ENCODE measurements at regions not wholly inside any gene's neighbourhood (a gene's known extent, or its start where the extent isn't known, plus 50 kb on each side); places are given as distances from the start of the nearest gene placed in this dataset.

DNA sequence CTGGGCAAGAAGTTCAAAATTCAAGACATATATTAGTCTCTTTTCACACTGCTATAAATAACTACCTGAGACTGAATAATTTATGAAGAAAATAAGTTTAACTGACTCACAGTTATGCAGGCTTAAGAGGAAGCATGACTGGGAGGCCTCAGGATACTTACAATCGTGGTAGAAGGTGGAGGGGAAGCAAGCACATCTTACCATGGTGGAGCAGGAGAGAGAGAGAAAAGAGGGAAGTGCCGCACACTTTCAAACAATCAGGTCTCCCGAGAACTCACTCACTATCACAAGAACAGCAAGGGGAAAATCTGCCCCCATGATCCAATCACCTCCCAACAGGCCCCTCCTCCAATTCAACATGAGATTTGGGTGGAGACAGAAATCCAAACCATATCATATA is 273.3 kb upstream of the RASGEF1B start:
- intact Hi-C loops (cut with micrococcal nuclease) = no loop called here
- DNase-seq (no peak), ATAC-seq (ENCODE audit: low read depth) (no peak)
- ChIA-PET POLR2A (no interaction called here), CTCF (no interaction called here)
- H3K4me1 Mint-ChIP-seq = peaks cover 15% of the 10 kb centered on the region
- H3K4me3 Mint-ChIP-seq = no peak overlapping the region
- H3K27ac Mint-ChIP-seq = no peak overlapping the region
- TF ChIP-seq, protein P1, sequence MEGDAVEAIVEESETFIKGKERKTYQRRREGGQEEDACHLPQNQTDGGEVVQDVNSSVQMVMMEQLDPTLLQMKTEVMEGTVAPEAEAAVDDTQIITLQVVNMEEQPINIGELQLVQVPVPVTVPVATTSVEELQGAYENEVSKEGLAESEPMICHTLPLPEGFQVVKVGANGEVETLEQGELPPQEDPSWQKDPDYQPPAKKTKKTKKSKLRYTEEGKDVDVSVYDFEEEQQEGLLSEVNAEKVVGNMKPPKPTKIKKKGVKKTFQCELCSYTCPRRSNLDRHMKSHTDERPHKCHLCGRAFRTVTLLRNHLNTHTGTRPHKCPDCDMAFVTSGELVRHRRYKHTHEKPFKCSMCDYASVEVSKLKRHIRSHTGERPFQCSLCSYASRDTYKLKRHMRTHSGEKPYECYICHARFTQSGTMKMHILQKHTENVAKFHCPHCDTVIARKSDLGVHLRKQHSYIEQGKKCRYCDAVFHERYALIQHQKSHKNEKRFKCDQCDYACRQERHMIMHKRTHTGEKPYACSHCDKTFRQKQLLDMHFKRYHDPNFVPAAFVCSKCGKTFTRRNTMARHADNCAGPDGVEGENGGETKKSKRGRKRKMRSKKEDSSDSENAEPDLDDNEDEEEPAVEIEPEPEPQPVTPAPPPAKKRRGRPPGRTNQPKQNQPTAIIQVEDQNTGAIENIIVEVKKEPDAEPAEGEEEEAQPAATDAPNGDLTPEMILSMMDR (IDR thresholded peaks at IDR 0.05) = no peak
- no peaks in the 10 kb centered on the region for H3K27me3 Mint-ChIP-seq
- peaks cover 4% of the 10 kb centered on the region for H3K9me3 Mint-ChIP-seq
- H3K36me3 Mint-ChIP-seq (ENCODE audit: low read depth) = no peaks in the 10 kb centered on the region

DNA sequence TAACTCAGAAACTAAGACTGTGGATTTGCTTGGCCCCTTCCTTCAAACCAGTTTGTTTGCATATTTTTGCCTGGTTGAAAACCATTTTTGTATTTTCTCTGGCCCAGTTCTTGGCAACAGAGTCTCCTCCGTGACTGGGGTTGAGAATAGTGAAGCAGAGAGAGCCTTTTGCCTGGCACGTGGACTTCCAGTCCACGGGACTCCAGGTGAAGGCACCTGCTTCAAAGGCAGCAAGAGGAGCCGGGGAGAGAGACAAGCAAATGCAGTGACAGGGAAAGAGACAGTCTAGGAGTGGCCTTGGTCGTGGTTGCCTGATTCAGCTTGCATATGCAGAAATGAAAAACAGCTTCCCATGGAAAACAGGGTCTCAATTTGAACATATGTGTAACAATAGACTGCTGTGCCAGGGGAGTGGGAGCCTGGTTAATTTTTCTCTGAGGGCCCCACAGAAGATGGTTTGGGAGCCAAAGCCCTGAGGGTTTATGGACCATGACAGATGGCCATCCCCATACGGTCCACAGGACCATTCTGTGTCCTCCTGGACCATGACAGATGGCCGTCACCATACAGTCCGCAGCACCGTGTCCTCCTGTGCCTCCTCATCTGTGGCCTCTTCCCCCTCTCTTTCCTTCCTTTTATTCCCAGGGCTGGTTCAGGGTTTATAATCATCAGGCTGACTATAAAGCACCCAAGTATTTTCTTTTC is 272.2 kb upstream of the RASGEF1B start:
- ChIA-PET CTCF (no interaction called here), POLR2A (no interaction called here)
- DNase-seq (no peak), ATAC-seq (ENCODE audit: low read depth) (no peak)
- H3K4me1 Mint-ChIP-seq = peaks cover 15% of the 10 kb centered on the region
- intact Hi-C loops (cut with micrococcal nuclease) = no loop called here
- no peak overlapping the region for H3K4me3 Mint-ChIP-seq
- H3K27ac Mint-ChIP-seq = no peak overlapping the region
- TF ChIP-seq, protein P1 (IDR thresholded peaks at IDR 0.05) = no peak
- H3K9me3 Mint-ChIP-seq = peaks cover 4% of the 10 kb centered on the region
- H3K36me3 Mint-ChIP-seq (ENCODE audit: low read depth) = no peaks in the 10 kb centered on the region
- H3K27me3 Mint-ChIP-seq = no peaks in the 10 kb centered on the region

DNA sequence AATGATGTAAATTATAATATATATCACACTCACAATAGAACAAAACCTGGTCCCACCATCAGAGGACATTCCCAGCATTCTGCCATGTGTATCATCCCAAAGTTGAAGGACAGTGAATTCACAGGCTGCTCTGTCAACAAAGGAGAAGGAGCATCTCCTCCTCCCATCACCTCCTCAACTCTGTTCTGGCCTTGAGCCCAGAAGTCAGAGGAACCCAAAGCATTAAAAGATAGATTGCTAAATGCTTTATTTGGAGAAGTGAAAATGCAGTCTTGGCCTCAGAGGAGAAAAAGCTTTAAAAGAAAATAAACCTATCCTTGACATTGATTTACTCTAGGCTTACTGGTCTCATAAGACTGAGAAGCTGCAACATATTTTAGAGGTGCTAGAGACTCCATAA is 268.8 kb upstream of the RASGEF1B start:
- no peaks in the 10 kb centered on the region for H3K27me3 Mint-ChIP-seq
- intact Hi-C loops (cut with micrococcal nuclease) = no loop called here
- peaks cover 6% of the 10 kb centered on the region for H3K4me1 Mint-ChIP-seq
- H3K36me3 Mint-ChIP-seq (ENCODE audit: low read depth) = no peaks in the 10 kb centered on the region
- H3K9me3 Mint-ChIP-seq = no peaks in the 10 kb centered on the region
- no peak overlapping the region for H3K4me3 Mint-ChIP-seq
- TF ChIP-seq, protein P1 (IDR thresholded peaks at IDR 0.05) = no peak
- H3K27ac Mint-ChIP-seq = no peak overlapping the region
- ChIA-PET POLR2A (no interaction called here), CTCF (no interaction called here)
- ATAC-seq (ENCODE audit: low read depth) (no peak), DNase-seq (no peak)

DNA sequence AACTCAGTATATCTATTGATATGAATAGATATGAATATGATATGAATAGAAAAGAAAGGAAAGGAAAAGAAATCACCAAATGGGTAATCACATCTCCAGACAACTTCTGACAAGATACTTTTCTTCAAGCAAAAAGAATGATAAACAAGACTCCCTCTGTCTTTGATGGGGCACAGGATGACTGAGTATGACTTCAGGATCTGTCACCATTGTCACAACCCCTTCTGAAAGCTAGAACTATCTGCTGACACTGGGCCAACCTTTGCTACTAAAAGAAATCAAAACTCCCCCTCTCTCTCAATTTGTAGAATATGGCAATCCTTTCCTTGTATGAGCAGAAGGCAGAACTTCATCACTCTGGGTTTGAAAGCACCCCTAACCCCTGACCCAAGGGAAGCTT is 267.2 kb upstream of the RASGEF1B start:
- Mint-ChIP-seq H3K27me3 (no peaks in the 10 kb centered on the region), H3K36me3 (ENCODE audit: low read depth) (no peaks in the 10 kb centered on the region), H3K27ac (no peak overlapping the region), H3K4me1 (peaks cover 6% of the 10 kb centered on the region), H3K4me3 (no peak overlapping the region), H3K9me3 (no peaks in the 10 kb centered on the region)
- DNase-seq (no peak), ATAC-seq (ENCODE audit: low read depth) (no peak)
- CTCF ChIA-PET = interaction anchor here (0.8 kb wide), 1 partner anchor 271 kb away, joined by 3 read pairs; no protein-coding TSS in a partner anchor
- POLR2A ChIA-PET = no interaction called here
- TF ChIP-seq, protein P1 (IDR thresholded peaks at IDR 0.05) = no peak
- intact Hi-C loops (cut with micrococcal nuclease) = no loop called here

DNA sequence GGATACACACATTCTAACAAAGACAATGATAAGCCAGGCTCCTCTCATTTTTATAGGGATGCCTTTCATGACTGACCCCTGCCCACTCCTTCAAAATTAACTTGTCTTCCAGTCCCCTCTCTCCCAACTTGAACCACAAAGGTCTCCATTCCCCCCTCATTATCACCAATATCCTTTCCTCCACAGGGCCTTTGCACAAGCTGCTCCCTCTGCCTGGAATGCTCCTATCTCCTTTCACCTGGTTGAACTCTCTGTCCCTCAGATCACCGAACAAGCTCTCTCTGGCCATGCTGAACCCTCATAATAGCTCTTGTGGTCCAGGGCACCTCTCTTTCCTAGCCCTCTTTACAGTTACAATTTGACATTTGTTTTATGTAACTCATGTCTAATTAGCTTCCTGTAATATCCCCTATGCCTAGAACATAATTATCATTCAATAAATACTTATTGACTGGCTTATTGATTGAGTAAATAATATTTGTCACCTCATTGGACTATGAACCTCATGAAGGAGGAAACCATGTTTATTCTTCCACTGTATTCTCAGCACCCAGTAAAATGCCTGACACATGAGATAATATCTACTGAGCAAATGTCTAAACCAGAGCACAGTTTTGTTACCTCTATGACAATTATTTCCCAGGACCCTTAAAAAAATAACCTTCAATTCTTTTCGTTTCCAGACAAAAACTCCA is 266.3 kb upstream of the RASGEF1B start:
- Mint-ChIP-seq H3K9me3 (no peaks in the 10 kb centered on the region), H3K4me3 (no peak overlapping the region), H3K4me1 (peaks cover 6% of the 10 kb centered on the region), H3K36me3 (ENCODE audit: low read depth) (no peaks in the 10 kb centered on the region), H3K27me3 (no peaks in the 10 kb centered on the region), H3K27ac (no peak overlapping the region)
- POLR2A ChIA-PET = no interaction called here
- ATAC-seq (ENCODE audit: low read depth) (no peak), DNase-seq (no peak)
- intact Hi-C loops (cut with micrococcal nuclease) = no loop called here
- CTCF ChIA-PET = interaction anchor here (1.1 kb wide), 1 partner anchor 12 kb away, joined by 3 read pairs; no protein-coding TSS in a partner anchor
- TF ChIP-seq, protein P1 (IDR thresholded peaks at IDR 0.05) = no peak
